SH-SY5Y (cell line): ENCODE measurements at regions not wholly inside any gene's neighbourhood (a gene's known extent, or its start where the extent isn't known, plus 50 kb on each side); places are given as distances from the start of the nearest gene placed in this dataset.

Experiments
- GATA2 ChIP-seq: IDR thresholded peaks from 2 replicates; pipeline ENCODE4 v1.6.1; 2011; ENCODE audit warnings: mild to moderate bottlenecking, low read depth, low read length
- GATA3 ChIP-seq: IDR thresholded peaks from 2 replicates; pipeline ENCODE4 v1.6.1; 2011; ENCODE audit warnings: low read depth, mild to moderate bottlenecking, low read length, moderate library complexity

GRCh38 chr17:70763018-70763417 lies 593.7 kb downstream of the KCNJ2 start:
- TF ChIP-seq GATA2 (no peak), GATA3 (no peak)
